ENCODE measurements at regions not wholly inside any gene's neighbourhood (a gene's known extent, or its start where the extent isn't known, plus 50 kb on each side); places are given as distances from the start of the nearest gene placed in this dataset.

DNA sequence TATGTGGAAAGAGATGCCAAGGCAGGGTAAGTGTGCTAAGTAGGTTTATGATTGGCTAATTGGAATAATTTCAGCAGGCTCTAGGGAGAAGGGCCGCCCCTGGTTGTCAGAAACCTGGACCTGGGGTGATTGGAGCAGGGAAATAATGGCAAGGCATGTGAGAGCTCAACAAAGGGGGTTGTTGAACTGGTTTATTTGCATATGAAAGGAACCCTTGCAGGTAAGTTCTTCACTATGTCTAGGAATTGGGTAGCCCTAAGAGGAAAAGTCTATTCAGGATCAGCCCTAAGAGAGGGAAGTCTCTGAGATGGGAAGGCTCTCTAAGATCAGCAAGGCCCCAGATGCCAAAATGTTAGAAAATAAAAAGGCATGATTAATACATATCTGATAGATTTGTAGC, 139.9 kb upstream of the PRNP start:
- Mint-ChIP-seq H3K4me3 (no peak overlapping the region), H3K4me1 (no peaks in the 10 kb centered on the region), H3K27ac (no peak overlapping the region), H3K9me3 (peaks cover 0 to 3% (median 0%) of the 10 kb centered on the region in 7 donors), H3K27me3 (peaks cover 25% of the 10 kb centered on the region), H3K36me3 (no peaks in the 10 kb centered on the region)
- no peak overlapping the region for H3K4me3 ChIP-seq (ENCODE audit: low read depth, low read length)
- peaks cover 23% of the 10 kb centered on the region for H3K27me3 ChIP-seq (ENCODE audit: control insufficient read depth, insufficient read depth, low read length)
- no peak for ATAC-seq (ENCODE audit: low read depth in 2 of 2)
- no peak overlapping the region for H3K27ac ChIP-seq (ENCODE audit: insufficient read depth, low read length, poor library complexity, severe bottlenecking)
- H3K36me3 ChIP-seq (ENCODE audit: control insufficient read depth, insufficient read depth, low read length) = no peaks in the 10 kb centered on the region
- no peak for DNase-seq
- no peaks in the 10 kb centered on the region for H3K9me3 ChIP-seq (ENCODE audit: control insufficient read depth in 2 of 2, low read length in 2 of 2)
- no peaks in the 10 kb centered on the region for H3K4me1 ChIP-seq (ENCODE audit: control insufficient read depth, insufficient read depth, low read length, poor library complexity, severe bottlenecking)

DNA sequence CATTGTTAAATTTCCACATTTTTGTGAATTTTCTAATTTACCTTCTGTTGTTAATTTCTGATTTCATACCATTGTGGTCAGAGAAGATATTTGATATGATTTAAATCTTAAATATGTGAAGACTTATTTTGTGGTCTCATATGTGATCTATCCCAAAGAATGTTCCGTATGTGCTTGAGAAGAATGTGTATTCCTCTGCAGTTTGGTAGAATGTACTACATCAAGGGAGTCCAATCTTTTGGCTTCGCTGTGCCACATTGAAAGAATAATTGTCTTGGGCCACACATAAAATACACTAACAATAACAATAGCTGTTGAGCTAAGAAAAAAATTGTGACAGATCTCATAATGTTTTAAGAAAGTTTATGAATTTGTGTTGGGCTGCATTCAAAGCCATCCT, 140.7 kb upstream of the PRNP start:
- Mint-ChIP-seq H3K27ac (no peak overlapping the region), H3K4me3 (no peak overlapping the region), H3K9me3 (peaks cover 0 to 3% (median 0%) of the 10 kb centered on the region in 7 donors), H3K4me1 (no peaks in the 10 kb centered on the region), H3K27me3 (peaks cover 31% of the 10 kb centered on the region), H3K36me3 (no peaks in the 10 kb centered on the region)
- no peaks in the 10 kb centered on the region for H3K4me1 ChIP-seq (ENCODE audit: control insufficient read depth, insufficient read depth, low read length, poor library complexity, severe bottlenecking)
- no peak for DNase-seq
- H3K9me3 ChIP-seq (ENCODE audit: control insufficient read depth in 2 of 2, low read length in 2 of 2) = no peaks in the 10 kb centered on the region
- H3K27me3 ChIP-seq (ENCODE audit: control insufficient read depth, insufficient read depth, low read length) = peaks cover 18% of the 10 kb centered on the region
- ATAC-seq (ENCODE audit: low read depth in 2 of 2) = no peak
- H3K4me3 ChIP-seq (ENCODE audit: low read depth, low read length) = no peak overlapping the region
- no peak overlapping the region for H3K27ac ChIP-seq (ENCODE audit: insufficient read depth, low read length, poor library complexity, severe bottlenecking)
- H3K36me3 ChIP-seq (ENCODE audit: control insufficient read depth, insufficient read depth, low read length) = no peaks in the 10 kb centered on the region

DNA sequence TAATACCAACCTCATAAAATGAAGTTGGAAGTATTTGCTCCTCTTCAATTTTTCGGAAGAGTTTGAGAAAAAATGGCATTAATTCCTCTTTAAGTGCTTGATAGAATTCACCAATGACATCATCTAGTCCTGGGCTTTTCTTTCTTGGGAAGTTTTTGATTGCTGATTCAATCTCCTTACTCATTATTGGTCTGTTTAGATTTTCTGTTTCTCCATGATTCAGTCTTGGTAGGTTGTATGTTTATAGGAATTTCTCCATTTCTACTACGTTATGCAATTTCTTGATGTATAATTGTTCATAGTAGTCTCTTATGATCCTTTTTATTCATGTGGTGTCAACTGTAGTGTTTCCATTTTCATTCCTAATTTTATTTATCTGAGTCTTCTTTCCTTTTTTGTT, 141.5 kb upstream of the PRNP start:
- Histone ChIP-seq H3K4me1 (ENCODE audit: control insufficient read depth, insufficient read depth, low read length, poor library complexity, severe bottlenecking) (no peaks in the 10 kb centered on the region), H3K27me3 (ENCODE audit: control insufficient read depth, insufficient read depth, low read length) (peaks cover 18% of the 10 kb centered on the region), H3K27ac (ENCODE audit: insufficient read depth, low read length, poor library complexity, severe bottlenecking) (no peak overlapping the region), H3K9me3 (ENCODE audit: control insufficient read depth in 2 of 2, low read length in 2 of 2) (no peaks in the 10 kb centered on the region), H3K36me3 (ENCODE audit: control insufficient read depth, insufficient read depth, low read length) (no peaks in the 10 kb centered on the region), H3K4me3 (ENCODE audit: low read depth, low read length) (no peak overlapping the region)
- ATAC-seq (ENCODE audit: low read depth in 2 of 2) (no peak), DNase-seq (no peak)
- Mint-ChIP-seq H3K4me3 (no peak overlapping the region), H3K9me3 (peaks cover 0 to 3% (median 0%) of the 10 kb centered on the region in 7 donors), H3K27me3 (peaks cover 25% of the 10 kb centered on the region), H3K4me1 (no peaks in the 10 kb centered on the region), H3K36me3 (no peaks in the 10 kb centered on the region), H3K27ac (no peak overlapping the region)

DNA sequence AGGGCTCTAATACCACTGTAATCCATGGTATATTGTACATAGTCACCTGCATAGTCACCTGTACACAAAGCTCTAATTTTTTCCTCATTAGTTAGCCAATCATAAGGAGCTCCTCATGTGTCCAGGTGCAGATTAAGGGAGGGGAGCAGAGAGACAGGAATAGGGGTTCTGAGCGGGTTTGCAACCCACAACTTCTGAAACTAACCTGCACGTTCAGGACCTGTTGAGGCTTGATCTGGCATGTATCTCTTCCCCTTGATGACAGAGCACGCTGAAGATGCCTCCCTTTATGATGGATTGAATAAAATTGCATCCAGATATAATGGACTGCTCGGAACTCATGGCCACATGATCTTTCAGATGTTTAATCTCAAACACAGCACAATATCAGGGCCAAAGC, 144.0 kb upstream of the PRNP start:
- Mint-ChIP-seq H3K27me3 (peaks cover 32% of the 10 kb centered on the region), H3K27ac (no peak overlapping the region), H3K4me1 (no peaks in the 10 kb centered on the region), H3K4me3 (no peak overlapping the region), H3K36me3 (no peaks in the 10 kb centered on the region), H3K9me3 (peaks cover 0 to 4% (median 0%) of the 10 kb centered on the region in 7 donors)
- Histone ChIP-seq H3K9me3 (ENCODE audit: control insufficient read depth in 2 of 2, low read length in 2 of 2) (no peaks in the 10 kb centered on the region), H3K27me3 (ENCODE audit: control insufficient read depth, insufficient read depth, low read length) (peaks cover 17% of the 10 kb centered on the region), H3K4me1 (ENCODE audit: control insufficient read depth, insufficient read depth, low read length, poor library complexity, severe bottlenecking) (no peaks in the 10 kb centered on the region), H3K36me3 (ENCODE audit: control insufficient read depth, insufficient read depth, low read length) (no peaks in the 10 kb centered on the region), H3K4me3 (ENCODE audit: low read depth, low read length) (no peak overlapping the region), H3K27ac (ENCODE audit: insufficient read depth, low read length, poor library complexity, severe bottlenecking) (no peak overlapping the region)
- no peak for ATAC-seq (ENCODE audit: low read depth in 2 of 2)
- no peak for DNase-seq

DNA sequence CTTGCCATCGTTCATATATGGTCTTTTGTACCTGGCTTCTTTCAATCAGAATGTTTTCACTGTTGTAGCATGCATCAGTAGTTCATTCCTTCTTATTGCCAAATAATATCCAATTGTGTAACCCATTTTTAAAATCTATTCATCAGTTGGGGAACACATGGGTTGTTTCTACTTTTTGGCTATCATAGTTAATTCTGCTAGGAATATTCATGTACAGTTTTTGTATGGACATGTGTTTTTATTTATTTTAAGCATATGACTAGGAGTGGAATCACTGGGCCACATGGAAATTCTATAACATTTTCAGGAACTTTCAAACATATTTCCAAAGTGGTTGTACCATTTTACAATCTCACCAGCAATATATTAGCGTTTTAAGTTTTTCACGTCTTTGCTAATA, 151.9 kb upstream of the PRNP start:
- Histone ChIP-seq H3K27me3 (ENCODE audit: control insufficient read depth, insufficient read depth, low read length) (peaks cover 4% of the 10 kb centered on the region), H3K9me3 (ENCODE audit: control insufficient read depth in 2 of 2, low read length in 2 of 2) (no peaks in the 10 kb centered on the region), H3K4me3 (ENCODE audit: low read depth, low read length) (no peak overlapping the region), H3K27ac (ENCODE audit: insufficient read depth, low read length, poor library complexity, severe bottlenecking) (no peak overlapping the region), H3K36me3 (ENCODE audit: control insufficient read depth, insufficient read depth, low read length) (no peaks in the 10 kb centered on the region), H3K4me1 (ENCODE audit: control insufficient read depth, insufficient read depth, low read length, poor library complexity, severe bottlenecking) (no peaks in the 10 kb centered on the region)
- H3K27me3 Mint-ChIP-seq = peaks cover 60% of the 10 kb centered on the region
- ATAC-seq (ENCODE audit: low read depth in 2 of 2) (no peak), DNase-seq (no peak)
- H3K4me3 Mint-ChIP-seq = no peak overlapping the region
- no peaks in the 10 kb centered on the region for H3K36me3 Mint-ChIP-seq
- no peak overlapping the region for H3K27ac Mint-ChIP-seq
- peaks cover 0 to 19% (median 3%) of the 10 kb centered on the region in 7 donors for H3K9me3 Mint-ChIP-seq
- no peaks in the 10 kb centered on the region for H3K4me1 Mint-ChIP-seq

DNA sequence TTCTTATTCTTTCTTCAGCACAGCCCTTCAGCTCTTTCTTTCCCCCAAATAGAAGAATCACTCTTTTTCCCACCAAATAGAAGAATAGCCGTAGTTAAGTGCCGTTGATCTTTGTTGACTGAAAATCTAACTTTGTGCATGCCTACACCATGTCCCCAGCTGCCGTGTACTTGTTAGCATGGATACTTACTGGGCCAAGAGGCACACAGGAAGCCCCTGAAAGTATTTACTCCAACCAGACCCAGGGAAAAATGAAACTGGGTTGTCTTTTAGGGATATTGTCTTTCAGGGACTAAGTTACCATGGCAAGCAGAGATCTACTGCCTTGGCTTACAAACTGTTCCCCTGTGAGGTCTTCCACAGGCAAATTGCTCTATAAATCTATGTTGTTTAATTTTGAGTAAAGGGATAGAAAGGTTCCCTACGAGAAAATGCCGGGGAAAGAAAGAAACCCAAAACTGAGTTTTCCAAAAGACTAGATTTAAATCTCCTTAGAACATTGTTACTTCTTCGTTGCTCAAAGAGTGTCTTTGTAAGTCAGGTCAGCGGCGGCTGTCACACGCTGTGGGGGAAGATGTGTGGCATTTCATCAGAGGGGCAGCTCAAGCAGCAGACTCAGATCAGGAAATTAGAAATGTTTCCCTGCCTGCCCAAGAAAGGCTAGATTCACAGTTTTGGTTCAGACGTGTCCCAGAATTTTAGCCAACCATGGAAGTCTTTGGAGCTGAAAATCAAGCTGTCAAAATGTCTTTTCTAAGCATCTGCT, 152.7 kb upstream of the PRNP start:
- Histone ChIP-seq H3K4me1 (ENCODE audit: control insufficient read depth, insufficient read depth, low read length, poor library complexity, severe bottlenecking) (no peaks in the 10 kb centered on the region), H3K27me3 (ENCODE audit: control insufficient read depth, insufficient read depth, low read length) (peaks cover 3% of the 10 kb centered on the region), H3K27ac (ENCODE audit: insufficient read depth, low read length, poor library complexity, severe bottlenecking) (no peak overlapping the region), H3K36me3 (ENCODE audit: control insufficient read depth, insufficient read depth, low read length) (no peaks in the 10 kb centered on the region), H3K4me3 (ENCODE audit: low read depth, low read length) (no peak overlapping the region), H3K9me3 (ENCODE audit: control insufficient read depth in 2 of 2, low read length in 2 of 2) (peaks cover 0 to 5% of the 10 kb centered on the region in 2 experiments)
- H3K36me3 Mint-ChIP-seq = no peaks in the 10 kb centered on the region
- peaks cover 58% of the 10 kb centered on the region for H3K27me3 Mint-ChIP-seq
- H3K27ac Mint-ChIP-seq = no peak overlapping the region
- DNase-seq (no peak), ATAC-seq (ENCODE audit: low read depth in 2 of 2) (no peak)
- no peaks in the 10 kb centered on the region for H3K4me1 Mint-ChIP-seq
- H3K9me3 Mint-ChIP-seq = peaks cover 0 to 27% (median 7%) of the 10 kb centered on the region in 7 donors
- no peak overlapping the region for H3K4me3 Mint-ChIP-seq

DNA sequence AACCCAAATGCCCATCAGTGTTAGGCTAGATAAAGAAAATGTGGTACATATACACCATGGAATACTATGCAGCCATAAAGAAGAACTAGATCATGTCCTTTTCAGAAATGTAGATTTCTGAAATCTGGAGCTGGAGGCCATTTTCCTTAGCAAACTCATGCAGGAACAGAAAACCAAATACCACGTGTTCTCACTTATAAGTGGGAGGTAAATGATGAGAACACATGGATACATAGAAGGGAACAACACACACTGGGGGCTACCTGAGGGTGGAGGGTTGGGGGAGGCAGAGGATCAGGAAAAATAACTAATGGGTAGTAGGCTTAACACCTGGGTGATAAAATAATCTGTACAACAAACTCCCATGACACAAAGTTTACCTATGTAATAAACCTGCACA, 153.5 kb upstream of the PRNP start:
- Histone ChIP-seq H3K4me1 (ENCODE audit: control insufficient read depth, insufficient read depth, low read length, poor library complexity, severe bottlenecking) (no peaks in the 10 kb centered on the region), H3K4me3 (ENCODE audit: low read depth, low read length) (no peak overlapping the region), H3K36me3 (ENCODE audit: control insufficient read depth, insufficient read depth, low read length) (no peaks in the 10 kb centered on the region), H3K27ac (ENCODE audit: insufficient read depth, low read length, poor library complexity, severe bottlenecking) (no peak overlapping the region), H3K9me3 (ENCODE audit: control insufficient read depth in 2 of 2, low read length in 2 of 2) (peaks cover 0 to 13% of the 10 kb centered on the region in 2 experiments), H3K27me3 (ENCODE audit: control insufficient read depth, insufficient read depth, low read length) (peaks cover 3% of the 10 kb centered on the region)
- ATAC-seq (ENCODE audit: low read depth in 2 of 2) (no peak), DNase-seq (no peak)
- Mint-ChIP-seq H3K4me3 (no peak overlapping the region), H3K9me3 (peaks cover 0 to 35% (median 8%) of the 10 kb centered on the region in 7 donors), H3K36me3 (no peaks in the 10 kb centered on the region), H3K27me3 (peaks cover 60% of the 10 kb centered on the region), H3K27ac (no peak overlapping the region), H3K4me1 (no peaks in the 10 kb centered on the region)

DNA sequence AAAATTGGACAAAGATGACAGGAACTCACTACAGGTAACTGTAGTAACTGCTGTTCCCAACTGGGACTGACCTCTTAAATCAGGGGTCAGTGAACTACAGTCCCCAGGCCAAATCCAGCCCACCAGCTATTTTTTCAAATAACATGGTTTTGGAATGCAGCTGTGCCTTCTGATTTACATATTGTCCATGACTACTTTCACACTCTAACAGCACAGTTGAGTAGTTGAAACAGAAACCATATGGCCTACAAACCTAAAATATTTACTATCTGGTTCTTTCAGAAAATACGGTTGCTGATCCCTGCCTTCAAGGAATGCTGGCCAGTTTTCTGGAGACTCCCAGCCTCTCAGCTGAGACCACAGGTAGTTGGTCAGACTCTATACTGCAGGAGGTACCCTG, 161.5 kb upstream of the PRNP start:
- no peaks in the 10 kb centered on the region for H3K36me3 Mint-ChIP-seq
- H3K27ac Mint-ChIP-seq = no peak overlapping the region
- no peak for DNase-seq
- no peak overlapping the region for H3K4me3 Mint-ChIP-seq
- H3K27me3 Mint-ChIP-seq = peaks cover 22% of the 10 kb centered on the region
- ATAC-seq (ENCODE audit: low read depth in 2 of 2) = no peak
- Histone ChIP-seq H3K4me3 (ENCODE audit: low read depth, low read length) (no peak overlapping the region), H3K9me3 (ENCODE audit: control insufficient read depth in 2 of 2, low read length in 2 of 2) (peaks cover 0 to 14% of the 10 kb centered on the region in 2 experiments), H3K27me3 (ENCODE audit: control insufficient read depth, insufficient read depth, low read length) (peaks cover 3% of the 10 kb centered on the region), H3K4me1 (ENCODE audit: control insufficient read depth, insufficient read depth, low read length, poor library complexity, severe bottlenecking) (no peaks in the 10 kb centered on the region), H3K36me3 (ENCODE audit: control insufficient read depth, insufficient read depth, low read length) (no peaks in the 10 kb centered on the region), H3K27ac (ENCODE audit: insufficient read depth, low read length, poor library complexity, severe bottlenecking) (no peak overlapping the region)
- H3K4me1 Mint-ChIP-seq = no peaks in the 10 kb centered on the region
- peaks cover 1 to 28% (median 13%) of the 10 kb centered on the region in 7 donors for H3K9me3 Mint-ChIP-seq
